ENCODE measurements at regions not wholly inside any gene's neighbourhood (a gene's known extent, or its start where the extent isn't known, plus 50 kb on each side); places are given as distances from the start of the nearest gene placed in this dataset.

DNA sequence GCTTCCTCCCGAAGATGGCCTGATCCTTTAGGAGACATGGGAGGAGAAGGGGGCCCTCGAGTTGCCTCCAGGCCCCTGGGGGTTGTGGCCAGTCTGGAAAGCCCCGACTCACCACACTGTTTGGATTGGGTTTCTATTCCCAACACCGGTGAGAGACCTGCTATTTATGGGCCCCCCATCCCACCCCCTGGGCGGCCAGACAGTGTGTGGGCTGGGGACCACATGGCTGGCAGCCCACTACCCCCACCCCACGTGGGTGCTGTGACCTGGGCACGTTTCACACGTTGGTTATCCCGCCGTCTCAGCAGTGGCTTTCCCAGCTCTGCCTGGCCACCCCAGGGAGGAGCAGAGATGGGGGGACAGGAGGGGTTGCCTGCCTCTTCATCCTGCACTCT is 116.1 kb downstream of the VEGFA start:
- ChIA-PET CTCF (no interaction called here), POLR2A (ENCODE audit: unreplicated experiment) (no interaction called here)
- H3K9me3 ChIP-seq (ENCODE audit: low read length), result no peaks in the 10 kb centered on the region
- H3K4me2 ChIP-seq (ENCODE audit: low read length), result no peak overlapping the region
- no peaks in the 10 kb centered on the region for H3F3A ChIP-seq (ENCODE audit: low read length, unreplicated experiment)
- H3K36me3 ChIP-seq (ENCODE audit: low read depth, low read length), result no peaks in the 10 kb centered on the region
- H3K27me3 ChIP-seq (ENCODE audit: low read length), result no peaks in the 10 kb centered on the region
- no peak overlapping the region for H3K9ac ChIP-seq (ENCODE audit: low read length)
- intact Hi-C loops (cut with micrococcal nuclease), result no loop called here
- no peaks in the 10 kb centered on the region for H4K20me1 ChIP-seq (ENCODE audit: low read length)
- H3K9me2 ChIP-seq (replicated peaks; ENCODE audit: low read length), result no peaks in the 10 kb centered on the region
- BruUV-seq (replicated peaks), result no TSS peak
- H3K27ac ChIP-seq (ENCODE audit: low read length), result no peak overlapping the region
- H2AFZ ChIP-seq (ENCODE audit: low read length), result no peak overlapping the region
- no peak for ATAC-seq
- no peaks in the 10 kb centered on the region for H3K4me1 ChIP-seq (ENCODE audit: insufficient read depth, low read length)
- DNase-seq, result no peak
- no peak overlapping the region for H3K4me3 ChIP-seq (ENCODE audit: low read length)
- no peaks in the 10 kb centered on the region for H3K79me2 ChIP-seq (ENCODE audit: low read length)
- TF ChIP-seq, protein P1, sequence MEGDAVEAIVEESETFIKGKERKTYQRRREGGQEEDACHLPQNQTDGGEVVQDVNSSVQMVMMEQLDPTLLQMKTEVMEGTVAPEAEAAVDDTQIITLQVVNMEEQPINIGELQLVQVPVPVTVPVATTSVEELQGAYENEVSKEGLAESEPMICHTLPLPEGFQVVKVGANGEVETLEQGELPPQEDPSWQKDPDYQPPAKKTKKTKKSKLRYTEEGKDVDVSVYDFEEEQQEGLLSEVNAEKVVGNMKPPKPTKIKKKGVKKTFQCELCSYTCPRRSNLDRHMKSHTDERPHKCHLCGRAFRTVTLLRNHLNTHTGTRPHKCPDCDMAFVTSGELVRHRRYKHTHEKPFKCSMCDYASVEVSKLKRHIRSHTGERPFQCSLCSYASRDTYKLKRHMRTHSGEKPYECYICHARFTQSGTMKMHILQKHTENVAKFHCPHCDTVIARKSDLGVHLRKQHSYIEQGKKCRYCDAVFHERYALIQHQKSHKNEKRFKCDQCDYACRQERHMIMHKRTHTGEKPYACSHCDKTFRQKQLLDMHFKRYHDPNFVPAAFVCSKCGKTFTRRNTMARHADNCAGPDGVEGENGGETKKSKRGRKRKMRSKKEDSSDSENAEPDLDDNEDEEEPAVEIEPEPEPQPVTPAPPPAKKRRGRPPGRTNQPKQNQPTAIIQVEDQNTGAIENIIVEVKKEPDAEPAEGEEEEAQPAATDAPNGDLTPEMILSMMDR (conservative IDR thresholded peaks at IDR 0.05; ENCODE audit: low read depth, low read length), result no peak
- TF ChIP-seq EZH2phosphoT487 (IDR thresholded peaks at IDR 0.05; ENCODE audit: borderline replicate concordance, low read length), result no peak
- no peak for TF ChIP-seq EZH2 (IDR thresholded peaks at IDR 0.05; ENCODE audit: low read length, unreplicated experiment)

DNA sequence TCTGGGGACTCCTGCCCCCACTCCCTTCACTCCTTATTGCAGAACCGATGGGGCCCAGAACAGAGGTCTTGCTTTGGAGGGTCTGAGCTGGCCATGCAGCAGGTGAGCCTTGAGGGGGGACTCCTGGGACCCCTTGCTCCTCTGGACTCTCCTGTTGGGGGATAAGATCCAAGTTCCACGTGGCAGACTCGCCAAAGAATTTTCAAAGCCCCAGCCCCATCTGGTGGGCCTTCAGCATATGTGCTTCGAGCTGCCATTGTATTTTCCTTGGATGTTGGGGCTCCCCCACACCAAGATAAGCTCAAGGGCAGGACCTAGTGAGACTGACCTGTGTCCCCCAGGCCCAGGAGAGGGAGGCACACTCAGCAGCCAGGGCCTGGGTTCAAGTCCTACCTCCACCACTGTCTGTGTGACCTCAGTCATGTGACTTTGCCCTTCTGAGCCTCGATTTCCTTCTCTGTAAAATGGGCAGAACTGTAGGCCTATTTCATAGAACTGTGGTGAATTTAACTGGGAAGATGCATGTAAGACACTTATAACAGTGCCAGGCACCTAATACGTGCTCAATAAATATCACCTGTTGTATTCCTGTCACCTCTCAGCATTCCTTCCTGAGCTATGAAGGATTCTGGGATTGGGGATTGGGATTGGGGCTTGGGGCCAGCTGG is 115.5 kb downstream of the VEGFA start:
- no peak overlapping the region for H2AFZ ChIP-seq (ENCODE audit: low read length)
- no peak overlapping the region for H3K27ac ChIP-seq (ENCODE audit: low read length)
- H3K4me1 ChIP-seq (ENCODE audit: insufficient read depth, low read length), result no peaks in the 10 kb centered on the region
- no peaks in the 10 kb centered on the region for H3K9me2 ChIP-seq (replicated peaks; ENCODE audit: low read length)
- DNase-seq, result no peak
- intact Hi-C loops (cut with micrococcal nuclease), result no loop called here
- H3F3A ChIP-seq (ENCODE audit: low read length, unreplicated experiment), result no peaks in the 10 kb centered on the region
- H3K4me3 ChIP-seq (ENCODE audit: low read length), result no peak overlapping the region
- H3K4me2 ChIP-seq (ENCODE audit: low read length), result no peak overlapping the region
- POLR2A ChIA-PET (ENCODE audit: unreplicated experiment), result no interaction called here
- H3K27me3 ChIP-seq (ENCODE audit: low read length), result no peaks in the 10 kb centered on the region
- ATAC-seq, result no peak
- no peaks in the 10 kb centered on the region for H4K20me1 ChIP-seq (ENCODE audit: low read length)
- no peaks in the 10 kb centered on the region for H3K9me3 ChIP-seq (ENCODE audit: low read length)
- no peak overlapping the region for H3K9ac ChIP-seq (ENCODE audit: low read length)
- no peaks in the 10 kb centered on the region for H3K79me2 ChIP-seq (ENCODE audit: low read length)
- no peaks in the 10 kb centered on the region for H3K36me3 ChIP-seq (ENCODE audit: low read depth, low read length)
- BruUV-seq (replicated peaks), result no TSS peak
- TF ChIP-seq EZH2 (IDR thresholded peaks at IDR 0.05; ENCODE audit: low read length, unreplicated experiment), result no peak
- TF ChIP-seq, protein P1 (conservative IDR thresholded peaks at IDR 0.05; ENCODE audit: low read depth, low read length), result no peak
- TF ChIP-seq EZH2phosphoT487 (IDR thresholded peaks at IDR 0.05; ENCODE audit: borderline replicate concordance, low read length), result no peak
- CTCF ChIA-PET, result no interaction called here

DNA sequence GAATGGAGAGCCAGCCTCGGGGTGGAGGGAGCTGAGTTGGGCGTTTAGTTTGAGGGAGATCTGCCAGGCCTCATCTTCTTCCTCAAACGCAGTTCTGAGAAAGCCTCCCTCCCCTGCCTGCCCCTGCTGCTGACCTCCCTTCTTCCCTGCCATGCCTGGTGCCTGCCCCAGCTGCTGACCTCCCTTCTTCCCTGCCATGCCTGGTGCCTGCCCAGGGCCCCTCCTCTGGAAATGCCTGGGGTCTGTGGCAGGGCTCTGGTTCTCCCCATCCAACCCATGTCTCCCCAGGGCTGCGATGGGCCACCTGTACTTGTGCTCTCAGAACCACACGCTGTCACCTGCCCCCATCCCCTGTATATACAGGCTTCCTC is 114.6 kb downstream of the VEGFA start:
- Histone ChIP-seq H3K9ac (ENCODE audit: low read length) (no peak overlapping the region), H3K9me3 (ENCODE audit: low read length) (no peaks in the 10 kb centered on the region), H3K27me3 (ENCODE audit: low read length) (no peaks in the 10 kb centered on the region), H3K79me2 (ENCODE audit: low read length) (no peaks in the 10 kb centered on the region), H3K4me2 (ENCODE audit: low read length) (no peak overlapping the region), H3K4me1 (ENCODE audit: insufficient read depth, low read length) (no peaks in the 10 kb centered on the region), H3K9me2 (replicated peaks; ENCODE audit: low read length) (no peaks in the 10 kb centered on the region), H4K20me1 (ENCODE audit: low read length) (no peaks in the 10 kb centered on the region), H3F3A (ENCODE audit: low read length, unreplicated experiment) (no peaks in the 10 kb centered on the region), H3K27ac (ENCODE audit: low read length) (no peak overlapping the region), H3K36me3 (ENCODE audit: low read depth, low read length) (no peaks in the 10 kb centered on the region), H3K4me3 (ENCODE audit: low read length) (no peak overlapping the region), H2AFZ (ENCODE audit: low read length) (no peak overlapping the region)
- BruUV-seq (replicated peaks), result no TSS peak
- DNase-seq (no peak), ATAC-seq (no peak)
- POLR2A ChIA-PET (ENCODE audit: unreplicated experiment), result no interaction called here
- intact Hi-C loops (cut with micrococcal nuclease), result no loop called here
- no peak for TF ChIP-seq EZH2 (IDR thresholded peaks at IDR 0.05; ENCODE audit: low read length, unreplicated experiment)
- TF ChIP-seq, protein P1 (conservative IDR thresholded peaks at IDR 0.05; ENCODE audit: low read depth, low read length), result no peak
- TF ChIP-seq EZH2phosphoT487 (IDR thresholded peaks at IDR 0.05; ENCODE audit: borderline replicate concordance, low read length), result no peak
- CTCF ChIA-PET, result no interaction called here
